ENCODE measurements at regions not wholly inside any gene's neighbourhood (a gene's known extent, or its start where the extent isn't known, plus 50 kb on each side); places are given as distances from the start of the nearest gene placed in this dataset.
"Not testable (repeated sequence)": the region's sequence is repeated elsewhere in the genome, so short reads cannot be mapped to it uniquely, and the experiment has no call there.

DNA sequence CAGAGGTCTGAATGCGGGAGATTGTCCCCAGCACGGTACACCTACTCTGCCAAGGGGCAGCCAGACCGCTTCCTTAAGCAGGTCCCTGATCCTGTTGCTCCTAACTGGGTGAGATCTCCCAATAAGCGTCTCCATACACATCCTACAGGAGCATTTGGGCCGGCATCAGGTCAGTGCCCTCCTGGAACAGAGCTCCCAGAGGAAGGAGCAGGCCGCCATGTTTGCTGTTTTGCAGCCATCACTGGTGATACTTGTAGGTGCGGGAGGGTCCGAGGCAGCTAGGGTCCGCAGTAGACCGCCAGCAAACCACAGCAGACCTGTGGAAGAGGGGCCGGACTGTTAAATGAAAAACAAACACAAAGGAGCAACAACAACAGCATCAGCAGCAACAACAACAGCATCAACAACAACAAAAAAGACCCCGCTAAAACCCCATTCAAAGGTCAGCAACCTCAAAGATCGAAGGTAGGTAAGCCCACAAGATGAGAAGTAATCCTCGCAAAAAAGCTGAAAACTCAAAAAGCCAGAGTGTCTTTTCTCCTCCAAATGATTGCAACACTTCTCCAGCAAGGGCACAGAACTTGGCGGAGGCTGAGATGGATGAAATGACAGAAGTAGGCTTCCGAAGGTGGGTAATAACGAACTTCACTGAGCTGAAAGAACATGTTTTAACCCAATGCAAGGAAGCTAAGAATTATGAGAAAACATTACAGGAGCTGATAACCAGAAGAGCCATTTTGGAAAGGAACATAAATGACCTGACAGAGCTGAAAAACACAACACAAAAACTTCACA lies 79.0 kb upstream of the CDH7 start:
- no peaks in the 10 kb centered on the region for H3K36me3 ChIP-seq (ENCODE audit: control insufficient read depth, insufficient read depth, low read length)
- H3K27me3 ChIP-seq (ENCODE audit: control insufficient read depth, insufficient read depth, low read length) = no peaks in the 10 kb centered on the region
- H3K4me3 ChIP-seq (ENCODE audit: low read depth, low read length) = no peak overlapping the region
- ChIA-PET CTCF (no interaction called here), POLR2A (no interaction called here)
- no peak for DNase-seq (ENCODE audit: low read depth)
- TF ChIP-seq, protein P1, sequence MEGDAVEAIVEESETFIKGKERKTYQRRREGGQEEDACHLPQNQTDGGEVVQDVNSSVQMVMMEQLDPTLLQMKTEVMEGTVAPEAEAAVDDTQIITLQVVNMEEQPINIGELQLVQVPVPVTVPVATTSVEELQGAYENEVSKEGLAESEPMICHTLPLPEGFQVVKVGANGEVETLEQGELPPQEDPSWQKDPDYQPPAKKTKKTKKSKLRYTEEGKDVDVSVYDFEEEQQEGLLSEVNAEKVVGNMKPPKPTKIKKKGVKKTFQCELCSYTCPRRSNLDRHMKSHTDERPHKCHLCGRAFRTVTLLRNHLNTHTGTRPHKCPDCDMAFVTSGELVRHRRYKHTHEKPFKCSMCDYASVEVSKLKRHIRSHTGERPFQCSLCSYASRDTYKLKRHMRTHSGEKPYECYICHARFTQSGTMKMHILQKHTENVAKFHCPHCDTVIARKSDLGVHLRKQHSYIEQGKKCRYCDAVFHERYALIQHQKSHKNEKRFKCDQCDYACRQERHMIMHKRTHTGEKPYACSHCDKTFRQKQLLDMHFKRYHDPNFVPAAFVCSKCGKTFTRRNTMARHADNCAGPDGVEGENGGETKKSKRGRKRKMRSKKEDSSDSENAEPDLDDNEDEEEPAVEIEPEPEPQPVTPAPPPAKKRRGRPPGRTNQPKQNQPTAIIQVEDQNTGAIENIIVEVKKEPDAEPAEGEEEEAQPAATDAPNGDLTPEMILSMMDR (IDR thresholded peaks at IDR 0.05; ENCODE audit: insufficient read depth, low read depth, low read length) = no peak

DNA sequence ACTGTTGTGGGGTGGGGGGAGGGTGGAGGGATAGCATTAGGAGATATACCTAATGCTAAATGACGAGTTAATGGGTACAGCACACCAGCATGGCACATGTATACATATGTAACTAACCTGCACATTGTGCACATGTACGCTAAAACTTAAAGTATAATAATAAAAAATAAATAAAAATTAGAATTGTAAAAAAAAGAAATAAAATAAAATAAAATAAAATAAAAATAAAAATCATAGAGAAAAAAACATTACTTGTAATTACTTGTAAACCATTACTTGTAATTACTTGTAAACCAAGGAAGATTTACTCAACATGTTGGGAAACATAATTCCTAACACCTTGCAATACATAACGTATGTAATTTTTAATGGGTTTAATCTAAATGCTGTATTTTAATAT lies 80.7 kb upstream of the CDH7 start:
- H3K27me3 ChIP-seq (ENCODE audit: control insufficient read depth, insufficient read depth, low read length); DNase-seq (ENCODE audit: low read depth); POLR2A ChIA-PET; H3K4me3 ChIP-seq (ENCODE audit: low read depth, low read length); H3K36me3 ChIP-seq (ENCODE audit: control insufficient read depth, insufficient read depth, low read length): not testable (repeated sequence)
- CTCF ChIA-PET = interaction anchor here (0.6 kb wide), 1 partner anchor 835 kb away, joined by 3 read pairs; no protein-coding TSS in a partner anchor

DNA sequence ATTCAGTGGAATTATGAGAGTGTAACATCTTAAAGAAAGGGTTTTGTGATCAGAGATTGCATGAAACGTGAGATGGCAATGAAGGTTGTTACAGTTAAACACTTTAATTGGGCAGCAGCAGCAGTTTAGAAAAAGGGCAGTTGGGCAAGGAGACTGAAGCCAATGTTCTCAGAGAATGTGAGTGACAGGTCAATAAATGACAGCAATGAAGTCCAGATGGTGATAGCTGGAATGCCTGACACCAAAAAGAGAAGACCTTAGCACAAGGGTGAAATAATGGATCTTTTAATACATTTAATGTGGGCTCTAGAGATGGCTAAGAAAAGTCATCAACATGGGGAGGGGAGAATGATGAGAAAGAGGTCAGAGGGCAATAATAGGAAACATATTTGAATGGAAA lies 89.4 kb upstream of the CDH7 start:
- Histone ChIP-seq H3K27me3 (ENCODE audit: control insufficient read depth, insufficient read depth, low read length) (no peaks in the 10 kb centered on the region), H3K4me3 (ENCODE audit: low read depth, low read length) (no peak overlapping the region), H3K36me3 (ENCODE audit: control insufficient read depth, insufficient read depth, low read length) (no peaks in the 10 kb centered on the region)
- TF ChIP-seq, protein P1 (IDR thresholded peaks at IDR 0.05; ENCODE audit: insufficient read depth, low read depth, low read length) = no peak
- ChIA-PET POLR2A (no interaction called here), CTCF (no interaction called here)
- no peak for DNase-seq (ENCODE audit: low read depth)

DNA sequence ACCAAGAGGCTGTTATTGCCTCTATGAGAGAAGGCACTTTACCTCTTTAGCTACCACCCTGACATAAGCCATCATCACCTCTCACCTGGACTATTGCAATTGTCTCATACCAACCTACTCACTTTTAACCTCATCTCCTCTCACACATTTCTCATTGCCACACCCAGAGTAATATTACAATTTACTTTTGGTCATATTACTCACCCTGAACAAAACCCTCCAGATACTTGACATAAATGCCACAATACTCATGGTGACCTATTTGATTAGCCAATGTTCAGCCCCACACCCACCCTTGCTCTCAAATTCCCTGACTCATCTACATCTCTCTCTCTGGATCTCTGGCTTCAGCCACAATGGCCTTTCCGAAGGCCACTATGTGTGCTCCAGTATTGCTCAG lies 90.9 kb upstream of the CDH7 start:
- no peak overlapping the region for H3K4me3 ChIP-seq (ENCODE audit: low read depth, low read length)
- no peak for DNase-seq (ENCODE audit: low read depth)
- H3K36me3 ChIP-seq (ENCODE audit: control insufficient read depth, insufficient read depth, low read length) = no peaks in the 10 kb centered on the region
- H3K27me3 ChIP-seq (ENCODE audit: control insufficient read depth, insufficient read depth, low read length) = no peaks in the 10 kb centered on the region
- CTCF ChIA-PET = no interaction called here
- TF ChIP-seq, protein P1 (IDR thresholded peaks at IDR 0.05; ENCODE audit: insufficient read depth, low read depth, low read length) = no peak
- POLR2A ChIA-PET = no interaction called here

DNA sequence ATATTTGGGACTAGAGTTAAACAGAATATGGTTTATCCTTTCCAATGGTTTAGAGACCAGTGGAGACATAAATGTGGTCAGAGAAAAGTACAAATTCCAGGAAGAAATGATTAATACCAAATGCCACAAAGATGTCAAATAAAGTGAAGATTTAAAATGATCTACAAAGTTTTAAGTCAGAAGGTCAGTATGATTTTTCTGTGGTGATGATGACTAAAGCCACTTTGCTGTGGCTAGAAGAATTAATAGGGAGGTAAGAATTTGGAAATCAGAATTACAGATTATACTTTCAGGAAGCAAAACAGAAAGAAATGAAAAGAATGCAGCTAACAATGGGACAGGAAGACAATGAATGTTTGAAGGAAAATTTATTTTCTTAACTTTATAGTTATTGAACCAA lies 91.5 kb upstream of the CDH7 start:
- CTCF ChIA-PET = no interaction called here
- POLR2A ChIA-PET = no interaction called here
- no peak overlapping the region for H3K4me3 ChIP-seq (ENCODE audit: low read depth, low read length)

More for the DNA sequence above, 91.5 kb upstream of the CDH7 start:
- Histone ChIP-seq H3K27me3 (ENCODE audit: control insufficient read depth, insufficient read depth, low read length) (no peaks in the 10 kb centered on the region), H3K36me3 (ENCODE audit: control insufficient read depth, insufficient read depth, low read length) (no peaks in the 10 kb centered on the region)
- no peak for DNase-seq (ENCODE audit: low read depth)
- TF ChIP-seq, protein P1 (IDR thresholded peaks at IDR 0.05; ENCODE audit: insufficient read depth, low read depth, low read length) = no peak
